ENCODE measurements at regions not wholly inside any gene's neighbourhood (a gene's known extent, or its start where the extent isn't known, plus 50 kb on each side); places are given as distances from the start of the nearest gene placed in this dataset.

- Mint-ChIP-seq H3K36me3 (no peaks in the 10 kb centered on the region), H3K27ac (no peak overlapping the region), H3K27me3 (ENCODE audit: low read depth) (peaks cover 22% of the 10 kb centered on the region), H3K4me1 (peaks cover 11% of the 10 kb centered on the region), H3K9me3 (peaks cover 14% of the 10 kb centered on the region), H3K4me3 (no peak overlapping the region)
- DNase-seq (ENCODE audit: low spot score) (no peak), ATAC-seq (no peak)
- POLR2A ChIA-PET, result no interaction called here
- CTCF ChIA-PET, result no interaction called here
- no peak for TF ChIP-seq ZBTB21 (CRISPR knock-in tag; IDR thresholded peaks at IDR 0.05; ENCODE audit: borderline replicate concordance)
- TF ChIP-seq, protein P1, sequence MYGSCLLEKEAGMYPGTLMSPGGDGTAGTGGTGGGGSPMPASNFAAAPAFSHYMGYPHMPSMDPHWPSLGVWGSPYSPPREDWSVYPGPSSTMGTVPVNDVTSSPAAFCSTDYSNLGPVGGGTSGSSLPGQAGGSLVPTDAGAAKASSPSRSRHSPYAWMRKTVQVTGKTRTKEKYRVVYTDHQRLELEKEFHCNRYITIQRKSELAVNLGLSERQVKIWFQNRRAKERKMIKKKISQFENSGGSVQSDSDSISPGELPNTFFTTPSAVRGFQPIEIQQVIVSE (CRISPR knock-in tag; IDR thresholded peaks at IDR 0.05; ENCODE audit: borderline replicate concordance), result no peak
- no peak for TF ChIP-seq MAX (CRISPR knock-in tag; IDR thresholded peaks at IDR 0.05)
- TF ChIP-seq ZNF219 (CRISPR knock-in tag; IDR thresholded peaks at IDR 0.05; ENCODE audit: borderline replicate concordance), result no peak
- TF ChIP-seq ARID4B (CRISPR knock-in tag; IDR thresholded peaks at IDR 0.05; ENCODE audit: borderline replicate concordance), result no peak
Observed at GRCh38 chr11:121727942-121728341, 275.2 kb upstream of the SORL1-AS1 start.

DNA sequence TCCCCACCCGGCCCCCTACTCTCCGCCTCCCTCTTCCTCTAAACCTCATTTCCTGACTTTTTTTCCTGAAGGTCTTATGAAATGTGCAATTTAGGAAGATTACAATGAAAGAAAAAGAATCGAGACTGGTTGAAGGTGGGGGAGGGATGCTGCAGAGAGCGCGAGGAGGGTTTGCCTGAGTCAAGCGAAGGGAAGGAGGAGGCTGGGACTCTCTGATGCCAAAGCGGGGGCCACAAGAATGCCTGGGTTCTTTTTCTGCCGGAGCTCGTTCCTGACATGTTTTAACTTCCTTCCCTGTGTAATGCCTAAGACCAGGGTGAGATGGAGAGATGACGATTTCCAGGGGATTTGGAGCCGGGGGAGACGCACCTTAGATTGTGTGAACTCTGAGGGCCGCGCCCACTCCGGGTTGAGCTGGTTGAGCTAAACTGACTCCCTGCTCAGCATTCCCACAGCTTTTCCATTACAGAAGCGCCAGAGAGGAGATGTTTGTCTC is 270.5 kb upstream of the SORL1-AS1 start:
- Mint-ChIP-seq H3K27me3 (ENCODE audit: low read depth) (peaks cover 34% of the 10 kb centered on the region), H3K9me3 (peaks cover 9% of the 10 kb centered on the region), H3K4me3 (peak overlapping the region; percentile 70), H3K27ac (no peak overlapping the region), H3K36me3 (no peaks in the 10 kb centered on the region; the same call in 1 of the 2 replicates), H3K4me1 (peaks cover 15% of the 10 kb centered on the region)
- DNase-seq (ENCODE audit: low spot score) (peak; percentile 36), ATAC-seq (peak; percentile 40)
- ChIA-PET CTCF (interaction anchor here (0.7 to 2.1 kb wide), 6 partner anchors 69 to 479 kb away, joined by 3 to 16 read pairs (median 4); no protein-coding TSS in a partner anchor), POLR2A (interaction anchor here (0.6 kb wide), 1 partner anchor 391 kb away, joined by 3 read pairs; no protein-coding TSS in a partner anchor)
- TF ChIP-seq, protein P2, sequence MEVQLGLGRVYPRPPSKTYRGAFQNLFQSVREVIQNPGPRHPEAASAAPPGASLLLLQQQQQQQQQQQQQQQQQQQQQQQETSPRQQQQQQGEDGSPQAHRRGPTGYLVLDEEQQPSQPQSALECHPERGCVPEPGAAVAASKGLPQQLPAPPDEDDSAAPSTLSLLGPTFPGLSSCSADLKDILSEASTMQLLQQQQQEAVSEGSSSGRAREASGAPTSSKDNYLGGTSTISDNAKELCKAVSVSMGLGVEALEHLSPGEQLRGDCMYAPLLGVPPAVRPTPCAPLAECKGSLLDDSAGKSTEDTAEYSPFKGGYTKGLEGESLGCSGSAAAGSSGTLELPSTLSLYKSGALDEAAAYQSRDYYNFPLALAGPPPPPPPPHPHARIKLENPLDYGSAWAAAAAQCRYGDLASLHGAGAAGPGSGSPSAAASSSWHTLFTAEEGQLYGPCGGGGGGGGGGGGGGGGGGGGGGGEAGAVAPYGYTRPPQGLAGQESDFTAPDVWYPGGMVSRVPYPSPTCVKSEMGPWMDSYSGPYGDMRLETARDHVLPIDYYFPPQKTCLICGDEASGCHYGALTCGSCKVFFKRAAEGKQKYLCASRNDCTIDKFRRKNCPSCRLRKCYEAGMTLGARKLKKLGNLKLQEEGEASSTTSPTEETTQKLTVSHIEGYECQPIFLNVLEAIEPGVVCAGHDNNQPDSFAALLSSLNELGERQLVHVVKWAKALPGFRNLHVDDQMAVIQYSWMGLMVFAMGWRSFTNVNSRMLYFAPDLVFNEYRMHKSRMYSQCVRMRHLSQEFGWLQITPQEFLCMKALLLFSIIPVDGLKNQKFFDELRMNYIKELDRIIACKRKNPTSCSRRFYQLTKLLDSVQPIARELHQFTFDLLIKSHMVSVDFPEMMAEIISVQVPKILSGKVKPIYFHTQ (CRISPR knock-in tag; IDR thresholded peaks at IDR 0.05), result no peak
- TF ChIP-seq, protein P3, sequence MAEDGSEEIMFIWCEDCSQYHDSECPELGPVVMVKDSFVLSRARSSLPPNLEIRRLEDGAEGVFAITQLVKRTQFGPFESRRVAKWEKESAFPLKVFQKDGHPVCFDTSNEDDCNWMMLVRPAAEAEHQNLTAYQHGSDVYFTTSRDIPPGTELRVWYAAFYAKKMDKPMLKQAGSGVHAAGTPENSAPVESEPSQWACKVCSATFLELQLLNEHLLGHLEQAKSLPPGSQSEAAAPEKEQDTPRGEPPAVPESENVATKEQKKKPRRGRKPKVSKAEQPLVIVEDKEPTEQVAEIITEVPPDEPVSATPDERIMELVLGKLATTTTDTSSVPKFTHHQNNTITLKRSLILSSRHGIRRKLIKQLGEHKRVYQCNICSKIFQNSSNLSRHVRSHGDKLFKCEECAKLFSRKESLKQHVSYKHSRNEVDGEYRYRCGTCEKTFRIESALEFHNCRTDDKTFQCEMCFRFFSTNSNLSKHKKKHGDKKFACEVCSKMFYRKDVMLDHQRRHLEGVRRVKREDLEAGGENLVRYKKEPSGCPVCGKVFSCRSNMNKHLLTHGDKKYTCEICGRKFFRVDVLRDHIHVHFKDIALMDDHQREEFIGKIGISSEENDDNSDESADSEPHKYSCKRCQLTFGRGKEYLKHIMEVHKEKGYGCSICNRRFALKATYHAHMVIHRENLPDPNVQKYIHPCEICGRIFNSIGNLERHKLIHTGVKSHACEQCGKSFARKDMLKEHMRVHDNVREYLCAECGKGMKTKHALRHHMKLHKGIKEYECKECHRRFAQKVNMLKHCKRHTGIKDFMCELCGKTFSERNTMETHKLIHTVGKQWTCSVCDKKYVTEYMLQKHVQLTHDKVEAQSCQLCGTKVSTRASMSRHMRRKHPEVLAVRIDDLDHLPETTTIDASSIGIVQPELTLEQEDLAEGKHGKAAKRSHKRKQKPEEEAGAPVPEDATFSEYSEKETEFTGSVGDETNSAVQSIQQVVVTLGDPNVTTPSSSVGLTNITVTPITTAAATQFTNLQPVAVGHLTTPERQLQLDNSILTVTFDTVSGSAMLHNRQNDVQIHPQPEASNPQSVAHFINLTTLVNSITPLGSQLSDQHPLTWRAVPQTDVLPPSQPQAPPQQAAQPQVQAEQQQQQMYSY (CRISPR knock-in tag; IDR thresholded peaks at IDR 0.05), result no peak
- TF ChIP-seq NFE2L1 (CRISPR knock-in tag; IDR thresholded peaks at IDR 0.05), result no peak
- TF ChIP-seq FOXP4 (CRISPR knock-in tag; IDR thresholded peaks at IDR 0.05), result no peak
- TF ChIP-seq, protein P4, sequence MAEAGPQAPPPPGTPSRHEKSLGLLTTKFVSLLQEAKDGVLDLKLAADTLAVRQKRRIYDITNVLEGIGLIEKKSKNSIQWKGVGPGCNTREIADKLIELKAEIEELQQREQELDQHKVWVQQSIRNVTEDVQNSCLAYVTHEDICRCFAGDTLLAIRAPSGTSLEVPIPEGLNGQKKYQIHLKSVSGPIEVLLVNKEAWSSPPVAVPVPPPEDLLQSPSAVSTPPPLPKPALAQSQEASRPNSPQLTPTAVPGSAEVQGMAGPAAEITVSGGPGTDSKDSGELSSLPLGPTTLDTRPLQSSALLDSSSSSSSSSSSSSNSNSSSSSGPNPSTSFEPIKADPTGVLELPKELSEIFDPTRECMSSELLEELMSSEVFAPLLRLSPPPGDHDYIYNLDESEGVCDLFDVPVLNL (CRISPR knock-in tag; IDR thresholded peaks at IDR 0.05; ENCODE audit: borderline replicate concordance, low read depth), result no peak
- TF ChIP-seq ETV6 (CRISPR knock-in tag; IDR thresholded peaks at IDR 0.05), result no peak
- no peak for TF ChIP-seq HMGXB4 (CRISPR knock-in tag; IDR thresholded peaks at IDR 0.05)
